ENCODE measurements at regions not wholly inside any gene's neighbourhood (a gene's known extent, or its start where the extent isn't known, plus 50 kb on each side); places are given as distances from the start of the nearest gene placed in this dataset.

DNA sequence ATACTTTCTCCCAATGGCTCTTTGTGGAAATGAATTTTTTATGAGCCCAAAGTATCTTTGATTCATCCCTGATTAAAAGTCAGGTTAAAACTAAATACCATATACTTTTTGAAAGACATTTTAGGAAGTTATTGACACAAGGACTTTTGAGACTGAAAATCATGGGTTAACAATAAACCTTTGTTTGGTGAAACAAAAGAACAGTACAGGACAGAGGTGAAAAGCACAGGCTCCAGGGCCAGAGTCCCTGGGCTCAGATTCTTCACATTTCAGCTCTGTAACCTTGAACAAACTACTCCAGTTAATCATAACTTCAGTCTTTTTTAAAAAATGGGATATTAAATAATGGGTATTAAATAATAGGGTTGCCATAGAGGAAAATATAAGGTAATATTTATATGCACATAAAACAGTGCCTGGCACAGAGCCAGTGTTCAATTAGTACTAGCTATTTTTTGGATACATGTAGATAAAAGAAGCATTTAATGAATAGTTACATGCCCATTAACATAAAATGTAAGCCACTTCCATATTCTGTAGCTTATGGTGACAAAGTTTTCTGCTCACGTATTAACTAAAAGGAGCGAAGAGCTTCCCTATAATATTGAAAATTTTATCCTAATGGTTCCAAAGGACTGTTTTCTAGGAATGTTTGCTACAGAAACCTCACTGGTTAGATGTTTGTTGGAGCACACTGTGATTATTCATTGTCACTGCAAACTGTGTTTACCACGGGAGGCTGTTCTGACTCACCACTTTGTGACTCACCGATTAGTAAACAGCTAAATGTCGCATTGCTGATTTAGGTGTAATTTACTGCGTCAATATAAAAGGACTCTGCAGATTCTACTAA is 255.4 kb downstream of the DAD1 start:
- no peak for DNase-seq

DNA sequence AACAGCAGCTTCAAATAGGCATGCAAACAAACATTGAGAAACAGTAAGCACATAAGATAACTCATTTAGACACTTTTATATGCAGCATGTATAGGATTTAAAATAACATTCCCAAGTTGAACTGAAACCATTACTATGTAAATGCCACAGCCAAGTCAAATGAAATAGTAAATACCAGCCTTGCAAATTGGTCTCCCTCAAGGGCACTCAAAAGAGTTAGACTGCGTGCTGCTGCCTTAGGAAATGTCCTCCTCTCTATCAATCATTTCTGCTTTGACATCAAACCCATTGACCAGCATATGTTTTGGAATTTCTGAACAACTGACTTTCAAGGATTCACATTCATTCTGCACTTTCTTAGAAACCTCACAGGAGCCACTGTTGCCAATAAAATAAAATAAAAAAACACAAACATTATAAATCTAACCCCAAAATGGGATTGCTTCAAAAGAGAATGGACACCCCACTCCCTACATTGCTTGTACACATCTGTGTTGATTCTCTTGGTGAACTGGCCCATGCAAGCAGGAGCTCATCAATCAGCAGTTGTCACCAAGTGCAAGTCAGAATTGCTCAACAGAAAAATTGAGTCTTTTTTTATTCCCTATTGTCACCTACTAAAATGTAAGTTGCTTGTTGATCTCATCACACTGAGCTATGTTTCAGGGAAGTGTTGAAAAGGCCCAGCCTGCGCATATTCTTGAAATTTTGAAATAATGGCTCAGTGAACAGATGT is 256.2 kb downstream of the DAD1 start:
- no peak for DNase-seq

DNA sequence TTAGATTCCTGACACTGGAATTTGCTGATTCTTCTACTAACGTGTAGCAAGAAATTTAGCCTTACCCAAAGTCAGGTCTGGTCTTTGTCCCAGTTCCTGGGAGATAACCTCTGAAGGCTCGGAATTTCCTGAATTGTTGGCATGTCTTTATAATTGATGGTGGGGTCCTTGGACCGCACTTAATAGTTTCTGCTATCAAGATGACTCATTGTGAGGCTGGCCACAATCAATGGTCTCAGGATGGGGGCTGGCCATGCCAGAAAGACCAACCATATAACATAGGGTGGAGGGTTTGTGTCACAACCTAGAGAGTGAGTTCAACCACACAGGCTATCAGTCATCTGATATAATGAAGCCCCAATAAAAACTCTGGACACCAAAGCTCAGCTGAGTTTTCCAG is 259.7 kb downstream of the DAD1 start:
- no peak for DNase-seq

DNA sequence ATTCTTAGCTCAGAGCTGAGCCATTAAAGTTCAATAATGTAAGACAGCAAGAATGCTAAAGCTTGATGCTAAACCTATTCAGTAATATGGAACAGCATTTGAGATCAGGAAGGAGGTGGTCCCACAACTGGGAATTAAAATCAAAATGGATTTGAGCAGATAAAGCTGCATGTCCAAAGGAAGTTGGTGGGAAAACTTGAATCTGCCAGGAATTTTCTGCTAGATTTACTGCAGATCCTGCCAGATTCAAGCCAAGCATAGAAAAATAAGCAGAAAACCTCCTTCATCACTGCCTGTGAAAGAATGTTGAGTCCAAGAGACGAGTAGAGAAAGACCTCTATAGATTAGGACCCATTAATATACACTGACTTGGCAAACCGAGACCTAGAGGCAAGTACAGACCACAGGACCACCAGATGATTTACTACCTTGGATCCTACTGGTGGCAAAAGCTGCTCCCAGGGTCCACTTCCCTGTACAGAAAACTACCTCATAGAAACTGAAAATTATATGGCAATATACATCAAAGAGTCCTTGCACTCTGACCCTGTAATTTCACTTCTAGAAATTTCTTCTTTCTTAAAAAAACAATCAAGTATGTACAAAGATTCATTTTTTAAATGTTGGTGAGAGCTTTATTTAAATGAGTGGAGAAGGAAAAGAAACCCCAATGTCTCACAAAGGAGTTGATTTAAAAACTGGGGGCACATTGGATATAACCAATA is 263.2 kb downstream of the DAD1 start:
- DNase-seq, result no peak

DNA sequence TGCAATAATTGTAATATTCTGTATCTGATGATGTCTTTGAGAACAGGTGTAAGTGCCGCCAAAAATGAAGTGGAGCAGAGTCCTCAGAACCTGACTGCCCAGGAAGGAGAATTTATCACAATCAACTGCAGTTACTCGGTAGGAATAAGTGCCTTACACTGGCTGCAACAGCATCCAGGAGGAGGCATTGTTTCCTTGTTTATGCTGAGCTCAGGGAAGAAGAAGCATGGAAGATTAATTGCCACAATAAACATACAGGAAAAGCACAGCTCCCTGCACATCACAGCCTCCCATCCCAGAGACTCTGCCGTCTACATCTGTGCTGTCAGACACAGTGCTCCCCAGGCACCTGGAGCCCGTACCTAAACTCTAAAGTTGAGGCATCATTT is 268.7 kb downstream of the DAD1 start:
- no peak for DNase-seq

DNA sequence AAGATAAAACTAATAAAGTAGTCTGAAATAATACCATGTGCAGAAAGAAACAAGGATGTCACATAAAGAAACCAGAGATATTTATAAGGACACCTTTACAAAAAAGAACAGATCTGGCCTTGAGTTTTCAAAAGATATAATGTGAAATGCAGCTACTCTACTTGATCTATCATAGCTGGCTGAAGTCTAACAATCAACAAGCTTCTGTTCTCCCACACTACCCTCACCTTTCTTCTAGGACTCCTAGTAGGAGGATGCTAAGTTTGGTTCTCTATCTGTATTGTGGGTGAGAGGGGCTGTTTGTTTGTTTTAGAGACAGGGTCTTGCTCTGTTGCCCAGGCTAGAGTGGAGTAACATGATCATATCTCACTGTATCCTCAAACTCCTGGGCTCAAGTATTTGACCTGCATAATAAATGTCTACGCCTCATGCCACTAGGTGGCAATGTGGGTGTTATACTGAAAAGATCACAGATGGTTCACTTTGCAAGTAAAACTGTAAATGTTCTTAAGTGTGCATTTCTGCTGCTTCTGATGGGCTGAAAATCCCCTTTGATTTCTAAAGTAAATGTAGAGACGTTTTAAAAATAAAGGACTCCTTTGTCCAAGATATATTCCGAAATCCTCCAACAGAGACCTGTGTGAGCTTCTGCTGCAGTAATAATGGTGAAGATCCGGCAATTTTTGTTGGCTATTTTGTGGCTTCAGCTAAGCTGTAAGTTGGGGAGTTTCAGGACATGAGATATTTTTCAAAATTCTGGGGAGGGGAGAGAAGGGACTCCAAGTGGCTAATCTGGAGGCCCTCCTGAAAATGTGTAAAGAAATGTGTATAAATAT is 269.3 kb downstream of the DAD1 start:
- peak; percentile 21 to 37 for DNase-seq

DNA sequence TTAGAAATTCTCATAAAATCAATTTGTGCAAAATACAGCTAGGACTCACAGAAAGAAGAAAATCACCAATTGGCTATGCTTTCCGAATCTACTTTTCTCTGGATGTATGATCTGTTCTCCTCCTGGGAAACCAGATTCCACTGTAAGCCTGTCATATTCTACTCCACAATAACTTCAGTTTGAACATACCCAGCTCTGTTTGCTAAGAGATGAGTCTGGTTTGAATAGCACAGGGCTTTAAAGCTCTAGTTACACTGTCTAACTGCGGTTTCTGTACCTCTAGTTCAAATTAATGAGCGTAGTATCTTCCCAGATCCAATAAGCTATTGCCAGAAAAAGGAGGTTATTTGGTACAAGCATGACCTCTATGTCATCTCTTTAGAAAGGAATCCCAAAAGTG is 270.1 kb downstream of the DAD1 start:
- DNase-seq, result no peak

DNA sequence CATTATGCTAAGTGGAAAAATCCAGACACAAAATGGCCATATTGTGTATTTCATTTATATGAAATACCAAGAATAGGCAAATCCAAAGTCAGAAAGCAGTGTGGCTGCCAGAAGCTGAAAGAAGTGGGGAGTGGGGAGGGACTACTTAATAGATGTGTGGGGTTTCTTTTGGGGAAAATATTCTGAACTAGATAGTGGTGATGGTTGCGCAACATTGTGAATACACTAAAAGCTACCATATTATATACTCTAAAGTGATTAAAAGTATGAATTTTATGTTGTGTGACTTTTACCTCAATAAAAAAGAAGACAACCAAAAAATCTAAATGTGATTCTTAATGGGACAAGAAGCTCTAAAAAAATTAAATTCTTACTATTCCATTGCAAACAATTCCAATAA is 272.6 kb downstream of the DAD1 start:
- DNase-seq, result no peak

DNA sequence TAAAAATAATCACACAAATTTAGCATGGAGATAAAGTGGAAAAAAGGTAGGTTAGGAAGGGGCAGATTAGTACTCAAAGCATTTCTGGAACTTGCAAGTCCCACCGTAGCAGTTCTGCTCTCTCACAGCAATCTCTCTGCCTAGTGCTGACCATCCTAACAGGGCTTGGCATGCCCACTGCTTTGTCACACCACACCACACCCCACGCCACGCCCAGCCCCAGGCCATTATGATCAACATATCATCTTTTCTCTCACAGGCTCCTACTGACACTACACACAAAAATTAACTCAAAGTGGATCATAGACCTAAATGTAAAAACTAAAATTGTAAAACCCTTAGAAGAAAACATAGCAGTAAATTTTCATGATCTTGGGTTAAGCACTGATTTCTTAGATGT is 273.7 kb downstream of the DAD1 start:
- DNase-seq, result no peak

DNA sequence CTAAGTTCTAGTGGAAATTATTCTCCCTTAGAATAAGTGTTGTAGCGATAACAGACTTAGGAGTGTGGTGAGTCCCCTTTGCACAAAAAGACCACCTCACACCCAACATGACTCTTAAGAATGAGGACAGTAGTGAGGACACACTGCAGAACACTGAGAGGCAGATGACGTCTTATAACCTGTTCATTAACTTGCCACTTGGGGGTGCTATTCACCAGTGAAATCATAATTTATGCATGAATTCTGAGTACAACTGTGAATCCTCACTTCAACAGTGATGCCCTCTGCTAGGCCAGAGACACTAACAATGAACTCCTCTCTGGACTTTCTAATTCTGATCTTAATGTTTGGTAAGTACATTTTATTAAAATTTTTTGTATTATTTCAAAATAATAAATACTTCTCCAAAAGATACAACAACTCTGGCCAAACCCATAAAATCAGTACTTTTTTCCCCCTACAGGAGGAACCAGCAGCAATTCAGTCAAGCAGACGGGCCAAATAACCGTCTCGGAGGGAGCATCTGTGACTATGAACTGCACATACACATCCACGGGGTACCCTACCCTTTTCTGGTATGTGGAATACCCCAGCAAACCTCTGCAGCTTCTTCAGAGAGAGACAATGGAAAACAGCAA is 274.7 kb downstream of the DAD1 start:
- DNase-seq, result peak; percentile 6 to 43

DNA sequence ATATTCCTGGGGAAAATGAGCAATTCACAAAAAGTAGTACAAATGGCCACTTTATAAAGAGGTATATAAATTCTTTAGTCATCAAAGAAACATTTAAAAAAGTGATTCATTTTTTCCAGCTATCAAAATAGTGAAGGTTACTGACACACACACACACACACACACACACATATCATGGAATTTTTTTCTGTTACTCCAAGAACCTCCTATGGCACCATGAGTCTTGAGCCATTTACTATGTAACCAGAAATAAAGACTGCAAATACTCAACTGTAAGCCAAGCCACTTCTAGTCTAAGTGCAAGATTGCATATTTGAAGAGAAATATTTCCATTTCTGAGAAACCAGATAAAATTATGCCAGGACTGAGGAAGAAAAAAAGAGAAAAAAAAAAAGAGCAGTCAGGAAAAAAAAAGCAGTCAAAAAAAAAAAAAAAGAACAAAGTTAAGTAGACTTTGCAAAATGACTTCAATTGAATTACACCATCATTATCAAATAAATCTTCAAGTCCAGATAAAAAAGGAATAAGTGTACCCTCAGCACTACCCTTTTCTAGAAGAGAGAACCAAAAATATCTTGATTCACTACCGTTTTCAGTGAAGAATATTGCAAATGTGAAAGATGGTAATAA is 275.7 kb downstream of the DAD1 start:
- DNase-seq, result no peak

DNA sequence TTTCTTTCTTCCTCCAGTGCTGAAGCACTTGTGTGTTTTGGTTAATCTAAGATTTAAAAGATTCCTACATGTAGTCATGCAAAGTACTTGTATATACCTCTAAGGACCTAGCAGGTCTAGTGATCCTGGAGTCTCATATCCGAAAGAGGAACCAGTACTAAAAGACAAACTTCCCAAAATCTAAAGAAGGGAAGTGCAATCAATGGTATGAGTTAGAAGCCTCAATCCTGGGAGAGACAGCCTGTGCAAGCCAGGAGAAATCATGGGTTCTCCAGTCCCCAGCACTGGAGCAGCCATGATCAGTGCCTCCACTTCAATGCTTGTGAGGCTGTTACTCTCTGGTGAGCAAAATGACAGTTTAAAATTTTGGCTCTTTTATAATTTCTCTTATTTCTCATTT is 277.4 kb downstream of the DAD1 start:
- DNase-seq, result no peak

DNA sequence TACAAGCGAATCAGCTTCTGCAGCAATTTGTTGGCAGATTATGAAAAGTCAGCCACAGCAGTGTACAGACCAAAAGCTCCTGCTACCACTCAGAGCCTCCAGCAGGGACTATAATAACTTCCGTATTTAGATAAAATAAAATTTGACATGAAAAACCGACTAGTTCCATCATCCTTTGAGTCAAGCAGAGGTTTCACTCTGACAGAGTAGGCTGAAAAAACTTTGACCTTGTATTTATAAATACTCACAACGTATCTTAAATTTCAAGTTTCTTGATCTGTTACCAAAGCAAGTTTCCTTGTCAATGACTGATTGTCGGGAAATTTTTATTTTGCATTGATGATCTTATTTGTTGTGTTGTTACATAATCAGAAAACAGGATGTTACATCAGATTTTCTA is 283.4 kb downstream of the DAD1 start:
- no peak for DNase-seq

DNA sequence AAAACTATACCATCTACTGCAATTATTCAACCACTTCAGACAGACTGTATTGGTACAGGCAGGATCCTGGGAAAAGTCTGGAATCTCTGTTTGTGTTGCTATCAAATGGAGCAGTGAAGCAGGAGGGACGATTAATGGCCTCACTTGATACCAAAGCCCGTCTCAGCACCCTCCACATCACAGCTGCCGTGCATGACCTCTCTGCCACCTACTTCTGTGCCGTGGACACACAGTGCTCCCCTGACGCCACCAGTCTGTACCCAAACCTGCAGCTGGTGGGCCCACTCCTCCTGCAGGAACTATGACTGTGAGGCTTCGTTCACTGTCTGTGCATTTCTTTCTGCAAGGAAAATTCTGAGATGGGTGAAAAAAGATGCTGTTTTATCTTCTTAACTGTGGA is 284.7 kb downstream of the DAD1 start:
- DNase-seq, result no peak

DNA sequence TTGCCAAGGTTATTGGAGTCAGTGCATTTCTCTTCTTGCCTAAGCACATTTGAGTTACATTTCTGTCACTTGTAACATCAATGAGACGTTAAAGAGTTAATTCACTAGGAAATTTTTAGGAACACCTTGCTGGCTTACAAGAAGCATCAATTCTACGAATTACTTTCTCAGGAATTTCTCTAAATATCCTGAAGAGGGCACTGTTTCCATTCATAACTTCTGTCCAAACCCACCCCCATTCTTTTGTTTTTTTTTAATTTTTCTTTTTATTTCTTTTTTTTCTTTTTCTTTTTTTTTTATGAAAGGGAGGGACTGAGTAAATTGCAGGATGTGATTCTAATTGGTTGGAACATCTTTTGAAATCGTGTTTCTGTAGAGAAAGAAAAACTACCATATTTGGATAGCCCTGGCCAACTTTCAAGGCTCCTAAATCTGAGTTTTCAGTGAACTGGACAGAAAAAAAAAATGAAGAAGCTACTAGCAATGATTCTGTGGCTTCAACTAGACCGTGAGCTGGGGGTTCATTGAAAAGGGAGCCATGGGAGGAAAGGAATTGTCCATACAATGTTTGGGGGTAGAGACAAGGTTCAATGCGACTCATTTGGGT is 285.3 kb downstream of the DAD1 start:
- DNase-seq, result no peak

DNA sequence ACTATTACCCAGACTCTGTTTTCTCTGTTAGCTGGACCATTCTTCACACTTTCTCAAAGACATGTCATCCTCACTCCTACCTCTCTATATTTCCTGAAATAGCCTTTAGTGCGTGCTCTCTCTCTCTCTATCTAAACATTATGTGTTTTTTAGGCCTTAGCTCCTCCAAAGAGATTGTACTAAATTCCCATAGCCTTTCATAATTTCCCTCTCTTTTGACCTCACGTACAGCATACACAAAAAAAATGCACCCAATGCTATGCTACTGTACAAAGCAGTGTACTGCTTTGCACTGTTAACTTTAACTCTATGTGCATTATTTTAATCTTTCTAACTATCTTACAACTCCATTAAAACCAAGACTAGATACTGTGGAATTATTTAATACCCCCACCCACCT is 288.4 kb downstream of the DAD1 start:
- DNase-seq, result no peak

DNA sequence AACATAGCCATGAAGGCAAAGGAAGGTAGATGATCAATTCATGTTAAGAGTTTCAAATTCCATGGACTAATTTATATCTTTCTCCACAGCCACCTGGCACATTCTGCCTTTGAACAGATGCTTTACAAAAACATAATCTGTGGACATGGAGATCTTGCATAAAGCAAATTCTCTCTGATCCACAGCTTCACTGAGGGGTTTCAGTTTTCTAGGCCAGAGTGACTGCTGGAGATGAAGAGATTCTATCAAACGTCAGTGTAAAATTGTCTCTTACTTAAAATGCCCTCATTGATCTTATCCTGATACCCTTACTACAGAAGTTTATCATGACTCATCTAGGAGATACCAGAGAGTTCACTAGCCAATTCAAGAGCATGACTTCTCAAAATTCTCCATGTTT is 291.6 kb downstream of the DAD1 start:
- no peak for DNase-seq

DNA sequence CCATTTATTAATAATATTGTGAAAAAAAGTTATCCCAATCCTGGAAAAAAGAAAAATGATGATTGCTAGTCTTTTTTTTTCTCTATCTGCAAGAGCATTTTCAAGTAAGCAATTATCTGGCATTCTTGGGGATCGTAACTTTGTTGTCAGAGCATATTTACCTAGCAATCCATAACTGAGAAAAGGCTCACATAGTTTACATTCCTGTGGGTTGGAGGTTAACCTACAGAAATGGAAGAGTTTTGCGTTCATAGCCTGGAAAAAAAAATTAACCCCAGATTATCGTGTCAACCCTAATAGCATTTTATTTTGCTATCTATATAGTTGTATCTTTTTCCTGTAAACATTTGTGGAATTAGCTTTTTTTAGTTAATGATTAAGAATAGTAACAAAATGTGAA is 292.3 kb downstream of the DAD1 start:
- DNase-seq, result no peak

DNA sequence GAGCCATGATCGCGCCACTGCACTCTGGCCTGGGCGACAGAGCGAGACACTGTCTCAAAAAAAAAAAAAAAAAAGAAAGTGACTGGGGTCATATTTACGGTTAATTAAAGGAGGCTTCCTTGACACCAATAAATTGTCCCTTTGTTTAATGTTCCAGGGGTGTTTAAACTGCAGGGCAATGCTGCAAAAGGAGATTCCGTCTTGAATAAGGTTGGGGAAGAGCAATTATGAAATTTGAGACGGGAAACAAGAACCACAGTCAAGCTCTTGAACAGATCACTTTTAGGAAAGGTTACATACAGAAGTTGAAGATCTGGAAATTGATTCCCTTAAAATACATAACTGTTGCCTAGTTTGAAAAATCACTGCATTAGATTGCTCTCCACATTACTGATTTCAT is 292.9 kb downstream of the DAD1 start:
- DNase-seq, result no peak

DNA sequence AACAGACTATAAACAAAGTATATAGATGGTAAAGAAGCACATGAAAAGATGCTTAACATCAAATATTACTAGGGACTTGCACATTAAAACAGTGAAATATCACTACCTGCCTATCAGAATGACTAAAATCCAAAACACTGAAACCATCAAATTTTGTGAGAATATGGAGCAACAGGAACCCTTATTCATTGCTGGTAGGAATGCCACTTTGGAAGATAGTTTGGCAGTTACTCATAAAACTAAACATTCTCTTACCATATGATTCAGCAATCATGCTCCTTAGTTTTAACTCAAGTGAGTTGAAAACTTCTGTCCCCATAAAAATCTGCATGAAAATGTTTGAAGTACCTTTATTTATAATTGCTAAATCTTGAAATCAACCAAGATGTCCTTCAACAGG is 297.6 kb downstream of the DAD1 start:
- no peak for DNase-seq

DNA sequence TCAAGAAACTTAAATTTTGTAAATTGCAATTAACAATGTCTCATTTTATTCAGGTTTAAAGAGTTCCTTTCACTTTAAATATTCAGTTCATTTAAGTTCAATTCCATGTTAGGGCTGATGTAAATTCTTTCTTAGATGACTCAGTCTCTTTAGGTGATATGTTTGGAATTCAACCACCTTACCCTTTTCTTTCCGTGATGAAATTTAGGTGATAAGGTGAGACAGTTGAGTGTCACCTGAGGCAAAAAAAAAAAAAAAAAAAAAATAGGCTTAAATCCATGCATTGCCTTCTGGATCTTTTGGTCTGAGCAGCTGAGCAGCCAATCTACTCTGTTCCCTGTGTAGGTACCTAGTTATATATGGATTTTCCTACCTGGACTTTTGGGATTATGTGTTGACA is 299.5 kb downstream of the DAD1 start:
- no peak for DNase-seq

DNA sequence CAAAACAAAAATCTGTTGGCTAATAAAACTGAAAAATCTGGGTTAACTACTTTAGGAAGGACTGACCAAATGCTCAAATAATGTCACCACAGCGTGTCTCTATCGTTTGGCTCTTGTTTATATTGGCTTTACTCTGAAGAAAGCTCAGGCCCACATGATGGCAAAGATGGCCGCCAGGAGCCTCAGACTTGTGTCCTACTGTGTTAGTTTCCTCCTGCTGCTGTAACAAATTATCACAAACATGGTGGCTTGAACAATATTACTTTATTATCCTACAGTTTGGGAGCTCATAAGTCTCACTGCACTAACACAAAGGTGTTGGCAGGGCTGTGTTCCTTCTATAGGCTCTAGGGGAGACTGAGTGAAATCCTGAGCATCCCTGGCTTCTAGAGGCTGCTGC is 303.0 kb downstream of the DAD1 start:
- no peak for DNase-seq
